Right lobe of liver (tissue), 6 donors: ENCODE measurements at regions not wholly inside any gene's neighbourhood (a gene's known extent, or its start where the extent isn't known, plus 50 kb on each side); places are given as distances from the start of the nearest gene placed in this dataset.

Experiments used
- ATAC-seq, 4 donors: fragments of 200-7000 bp; cut with Tn5 transposase; one replicate each; pipeline ENCODE4 v1.9.1; 2020; ENCODE audit warnings: mild to moderate bottlenecking in 4 of 4, moderate library complexity in 4 of 4
- DNase-seq, 3 donors: peaks; one replicate each; pipeline ENCODE4 v3.0.0-alpha.2; 2020
- H3K27ac ChIP-seq, 3 donors: fragments of 200-600 bp; one replicate each; pipeline ENCODE4 v1.8.0; 2022
- H3K27me3 ChIP-seq, 2 donors: fragments of 200-600 bp; one replicate each; pipeline ENCODE4 v1.8.0; 2022
- H3K36me3 ChIP-seq, 4 donors: fragments of 200-600 bp; sonication (generic) in 1 of 4; one replicate each; pipeline versions ENCODE4 v1.5.1 to v1.8.0; 2017 to 2022; ENCODE audit warnings: control low read depth in 1 of 4
- H3K4me1 ChIP-seq, 4 donors: fragments of 200-600 bp; sonication (generic) in 1 of 4; one replicate each; pipeline versions ENCODE4 v1.5.1 to v1.8.0; 2017 to 2022; ENCODE audit warnings: control low read depth in 1 of 4
- H3K4me3 ChIP-seq, 3 donors: fragments of 200-600 bp; one replicate each; pipeline ENCODE4 v1.8.0; 2022
- H3K9me3 ChIP-seq, 4 donors: fragments of 200-600 bp; sonication (generic) in 1 of 4; one replicate each; pipeline versions ENCODE4 v1.5.1 to v1.8.0; 2017 to 2022; ENCODE audit warnings: control low read depth in 1 of 4
- CTCF ChIP-seq, 4 donors: fragments of 200-600 bp in 3 of 4; fragments of 450-650 bp in 1 of 4; IDR thresholded peaks; one replicate each; pipeline versions ENCODE4 v1.5.1 to v1.8.0; 2016 to 2022; ENCODE audit warnings: antibody characterized with exemption in 4 of 4, mild to moderate bottlenecking in 2 of 4
- POLR2A ChIP-seq: fragments of 450-650 bp; IDR thresholded peaks from one replicate; pipeline ENCODE4 v1.6.1; 2017; ENCODE audit warnings: antibody characterized with exemption, mild to moderate bottlenecking
- WGBS: methylation state at CpG from one replicate; pipeline ENCODE4 v1.1.6; 2018; ENCODE audit warnings: low coverage, low lambda C conversion rate; ENCODE audit not compliant: insufficient coverage; ENCODE audit errors: missing lambda C conversion rate; 5-methylcytosine and 5-hydroxymethylcytosine counted together
- intact Hi-C, 2 donors: fragments of 100-400 bp; cut with DNase I; formaldehyde crosslinking; loops; one replicate each; pipeline versions ENCODE4 v1.11.2 to v1.14.1; 2022
- donor health status: DM: no; HTN: yes; CAD: no.
- donor health status: DM: no; HTN: no; CAD: no.
- donor health status: DM: no; HTN: no; CAD: no.
- donor health status: DM: no; HTN: yes; CAD: no.
- donor health status: DM: no; HTN: yes; CAD: no.

GRCh38 chr22:22787786-22788459 is 99.7 kb upstream of the IGLL5 start:
- no peak overlapping the region for H3K27ac ChIP-seq
- H3K36me3 ChIP-seq = no peaks in the 10 kb centered on the region
- DNase-seq (peak; percentile 67 to 77 (median 68)), ATAC-seq (peak; percentile 77 to 83 (median 78))
- 46% methylated on average over 9 of the region's 9 CpGs for WGBS
- H3K27me3 ChIP-seq = no peaks in the 10 kb centered on the region
- TF ChIP-seq POLR2A (no peak), CTCF (IDR thresholded peaks at IDR 0.05) (peak; percentile 55 to 91 (median 78))
- intact Hi-C loops = loop anchor here in 1 of 2 donors (5.0 kb wide), 1 partner anchor 164 kb away; no protein-coding TSS in a partner anchor
- peaks cover 0 to 3% (median 0%) of the 10 kb centered on the region in 4 donors for H3K4me1 ChIP-seq
- no peak overlapping the region for H3K4me3 ChIP-seq
- H3K9me3 ChIP-seq = no peaks in the 10 kb centered on the region

GRCh38 chr22:22788460-22789037 is 99.1 kb upstream of the IGLL5 start:
- TF ChIP-seq CTCF (IDR thresholded peaks at IDR 0.05) (peak in 1 of 4 donors; percentile 6), POLR2A (no peak)
- Histone ChIP-seq H3K27me3 (no peaks in the 10 kb centered on the region), H3K36me3 (no peaks in the 10 kb centered on the region), H3K27ac (no peak overlapping the region), H3K4me3 (no peak overlapping the region), H3K4me1 (peaks cover 0 to 3% (median 0%) of the 10 kb centered on the region in 4 donors), H3K9me3 (no peaks in the 10 kb centered on the region)
- no peak for DNase-seq
- intact Hi-C loops = loop anchor here in 1 of 2 donors (5.0 kb wide), 1 partner anchor 164 kb away; no protein-coding TSS in a partner anchor
- 14% methylated on average over 1 of the region's 9 CpGs for WGBS
- ATAC-seq = no peak

- intact Hi-C loops = loop anchor here in 1 of 2 donors (5.0 kb wide), 1 partner anchor 163 kb away; no protein-coding TSS in a partner anchor
- no peaks in the 10 kb centered on the region for H3K9me3 ChIP-seq
- WGBS = 9% methylated on average over 1 of the region's 2 CpGs
- TF ChIP-seq CTCF (IDR thresholded peaks at IDR 0.05) (no peak), POLR2A (no peak)
- no peak overlapping the region for H3K27ac ChIP-seq
- no peak for ATAC-seq
- H3K27me3 ChIP-seq = no peaks in the 10 kb centered on the region
- peaks cover 0 to 3% (median 0%) of the 10 kb centered on the region in 4 donors for H3K4me1 ChIP-seq
- no peak overlapping the region for H3K4me3 ChIP-seq
- DNase-seq = no peak
- no peaks in the 10 kb centered on the region for H3K36me3 ChIP-seq
Measured at GRCh38 chr22:22789233-22789921, 98.2 kb upstream of the IGLL5 start.

- WGBS = 77% methylated on average over 4 of the region's 6 CpGs
- intact Hi-C loops = loop anchor here (5.0 to 10.0 kb wide), 2 partner anchors 95 to 162 kb away; partner anchors contain the start of gene IGLL5 (in 1 of the 2)
- H3K9me3 ChIP-seq = no peaks in the 10 kb centered on the region
- no peaks in the 10 kb centered on the region for H3K27me3 ChIP-seq
- DNase-seq (no peak), ATAC-seq (no peak)
- no peak overlapping the region for H3K4me3 ChIP-seq
- H3K36me3 ChIP-seq = no peaks in the 10 kb centered on the region
- TF ChIP-seq CTCF (IDR thresholded peaks at IDR 0.05) (no peak), POLR2A (no peak)
- H3K27ac ChIP-seq = no peak overlapping the region
- peaks cover 0 to 2% (median 0%) of the 10 kb centered on the region in 4 donors for H3K4me1 ChIP-seq
Measured at GRCh38 chr22:22789922-22790845, 97.4 kb upstream of the IGLL5 start.
